H1 (cell line): ENCODE measurements at regions not wholly inside any gene's neighbourhood (a gene's known extent, or its start where the extent isn't known, plus 50 kb on each side); places are given as distances from the start of the nearest gene placed in this dataset.

Experiments used
- CTCF ChIA-PET: fragments of 300-600 bp; sonication (Branson Sonifier 250); formaldehyde crosslinking; loops from one replicate; lab custom pipeline; 2021; ENCODE audit not compliant: partially characterized antibody; lab: Charles Lee
- POLR2A ChIA-PET: fragments of 300-600 bp; sonication (Branson Sonifier 250); formaldehyde crosslinking; loops from one replicate; lab custom pipeline; 2021; ENCODE audit warnings: inconsistent platforms; ENCODE audit not compliant: partially characterized antibody; lab: Charles Lee
- DNase-seq, 2 experiments: peaks; one replicate each; pipeline versions ENCODE4 v3.0.0 to v3.0.0-alpha.2; 2010 to 2022; ENCODE audit warnings: low spot score in 2 of 2, low read depth in 1 of 2, mixed read lengths in 1 of 2
- FAIRE-seq: peaks from 2 replicates; lab custom pipeline; 2011; peaks lifted over from hg19 to GRCh38; lab: Jason Lieb, UNC
- H2AFZ ChIP-seq: 2 replicates; pipeline ENCODE4 v1.8.1; 2012; ENCODE audit warnings: low read length, inconsistent platforms
- H2AK5ac ChIP-seq: 2 replicates; pipeline ENCODE4 v1.6.1; 2013; ENCODE audit warnings: low read depth, low read length
- H2BK120ac ChIP-seq: replicated peaks from 2 replicates; pipeline ENCODE3; 2013; ENCODE audit warnings: low read depth, low read length, inconsistent platforms
- H2BK12ac ChIP-seq: 2 replicates; pipeline ENCODE4 v1.6.1; 2013; ENCODE audit warnings: low read depth, low read length
- H2BK15ac ChIP-seq: 2 replicates; pipeline ENCODE4 v1.6.1; 2013; ENCODE audit warnings: low read length
- H2BK20ac ChIP-seq: 2 replicates; pipeline ENCODE4 v1.6.1; 2013; ENCODE audit warnings: low read length
- H2BK5ac ChIP-seq: 2 replicates; pipeline ENCODE4 v1.6.1; 2013; ENCODE audit warnings: low read depth, low read length
- H3K14ac ChIP-seq: 2 replicates; pipeline ENCODE4 v1.6.1; 2013; ENCODE audit warnings: inconsistent platforms; ENCODE audit not compliant: insufficient read length
- H3K18ac ChIP-seq: 2 replicates; pipeline ENCODE4 v1.6.1; 2013; ENCODE audit warnings: low read length; ENCODE audit errors: extremely low read depth
- H3K23ac ChIP-seq: 2 replicates; pipeline ENCODE4 v1.6.1; 2013; ENCODE audit warnings: inconsistent platforms; ENCODE audit not compliant: insufficient read length
- H3K23me2 ChIP-seq: 2 replicates; pipeline ENCODE4 v1.6.1; 2013; ENCODE audit warnings: low read depth, low read length
- H3K27ac ChIP-seq: 2 replicates; pipeline ENCODE4 v1.6.1; 2011; ENCODE audit warnings: low read depth, low read length, inconsistent platforms
- H3K27me3 ChIP-seq, 4 experiments: replicated peaks in 1 of 4; 1 replicate in 1 of 4; 2 replicates in 3 of 4; pipeline versions ENCODE4 v1.6.1 to v1.8.1; 2011 to 2013; ENCODE audit warnings: low read length in 3 of 4, mild to moderate bottlenecking in 3 of 4, inconsistent platforms in 2 of 4, mixed read lengths in 2 of 4, moderate library complexity in 1 of 4; ENCODE audit not compliant: control insufficient read depth in 3 of 4, insufficient read depth in 3 of 4; ENCODE audit errors: extremely low read depth in 1 of 4
- H3K36me3 ChIP-seq, 4 experiments: 2 replicates each; pipeline versions ENCODE4 v1.6.1 to v1.8.1; 2011 to 2013; ENCODE audit warnings: mild to moderate bottlenecking in 4 of 4, low read length in 3 of 4, moderate library complexity in 2 of 4, control low read depth in 1 of 4, inconsistent platforms in 1 of 4; ENCODE audit not compliant: insufficient read depth in 4 of 4, control insufficient read depth in 2 of 4
- H3K4ac ChIP-seq: replicated peaks from 2 replicates; pipeline ENCODE3; 2013; ENCODE audit warnings: low read length, low read depth, mixed read lengths, inconsistent platforms; ENCODE audit not compliant: insufficient read length
- H3K4me1 ChIP-seq, 4 experiments: replicated peaks in 1 of 4; 1 replicate in 1 of 4; 2 replicates in 3 of 4; pipeline versions ENCODE4 v1.6.1 to v1.8.1; 2011 to 2013; ENCODE audit warnings: low read length in 3 of 4, inconsistent platforms in 2 of 4, mixed read lengths in 1 of 4; ENCODE audit not compliant: insufficient read depth in 4 of 4, control insufficient read depth in 3 of 4
- H3K4me2 ChIP-seq, 2 experiments: 2 replicates each; pipeline versions ENCODE4 v1.6.1 to v1.8.1; 2011 to 2013; ENCODE audit warnings: low read depth in 2 of 2, low read length in 2 of 2, control low read depth in 1 of 2, inconsistent platforms in 1 of 2, mild to moderate bottlenecking in 1 of 2; ENCODE audit not compliant: insufficient read depth in 1 of 2
- H3K4me3 ChIP-seq, 4 experiments: fragments of 200-600, 300-600 bp in 1 of 4; sonication (generic), shearing (Covaris generic), sonication (Bioruptor Twin) in 1 of 4; 2 replicates each; pipeline versions ENCODE4 v1.5.1 to v1.8.1; 2011 to 2016; ENCODE audit warnings: low read length in 4 of 4, low read depth in 3 of 4, control low read depth in 2 of 4, inconsistent platforms in 2 of 4, mild to moderate bottlenecking in 2 of 4, mixed read lengths in 1 of 4, moderate library complexity in 1 of 4; ENCODE audit not compliant: insufficient read depth in 2 of 4; ENCODE audit errors: extremely low read depth in 1 of 4
- H3K56ac ChIP-seq: replicated peaks from 2 replicates; pipeline ENCODE3; 2013; ENCODE audit warnings: low read depth, mild to moderate bottlenecking, mixed read lengths, low read length, inconsistent platforms; ENCODE audit not compliant: insufficient read length
- H3K79me1 ChIP-seq: 2 replicates; pipeline ENCODE4 v1.6.1; 2013; ENCODE audit warnings: low read depth, low read length, control low read depth
- H3K79me2 ChIP-seq, 2 experiments: 2 replicates each; pipeline versions ENCODE4 v1.6.1 to v1.8.1; 2012 to 2013; ENCODE audit warnings: low read length in 2 of 2, mild to moderate bottlenecking in 2 of 2, inconsistent platforms in 1 of 2; ENCODE audit not compliant: insufficient read depth in 2 of 2, control insufficient read depth in 1 of 2
- H3K9ac ChIP-seq, 4 experiments: replicated peaks in 1 of 4; 1 replicate in 1 of 4; 2 replicates in 3 of 4; pipeline versions ENCODE4 v1.6.1 to v1.8.1; 2011 to 2013; ENCODE audit warnings: low read depth in 3 of 4, low read length in 3 of 4, control low read depth in 2 of 4, mild to moderate bottlenecking in 2 of 4, moderate library complexity in 2 of 4, inconsistent platforms in 1 of 4; ENCODE audit errors: extremely low read depth in 1 of 4
- H3K9me3 ChIP-seq, 2 experiments: 2 replicates each; pipeline versions ENCODE4 v1.6.1 to v1.8.1; 2012 to 2013; ENCODE audit warnings: mild to moderate bottlenecking in 2 of 2, moderate library complexity in 2 of 2, control low read depth in 1 of 2, inconsistent platforms in 1 of 2, low read depth in 1 of 2, low read length in 1 of 2, mixed read lengths in 1 of 2; ENCODE audit not compliant: insufficient read depth in 2 of 2
- H4K20me1 ChIP-seq, 2 experiments: replicated peaks in 1 of 2; 2 replicates each; pipeline versions ENCODE3 to v1.8.1; 2011 to 2013; ENCODE audit warnings: inconsistent platforms in 2 of 2, low read length in 2 of 2, mild to moderate bottlenecking in 1 of 2; ENCODE audit not compliant: insufficient read depth in 2 of 2, control insufficient read depth in 1 of 2
- H4K5ac ChIP-seq: 2 replicates; pipeline ENCODE4 v1.6.1; 2013; ENCODE audit warnings: low read length, low read depth, mixed read lengths, inconsistent platforms; ENCODE audit not compliant: insufficient read length
- H4K8ac ChIP-seq: 2 replicates; pipeline ENCODE4 v1.8.0; 2013; ENCODE audit warnings: mild to moderate bottlenecking, moderate library complexity, low read length, inconsistent platforms; ENCODE audit not compliant: insufficient read depth; ENCODE audit errors: extremely low read depth
- H4K91ac ChIP-seq: replicated peaks from 2 replicates; pipeline ENCODE3; 2013; ENCODE audit warnings: low read length, mixed read lengths, inconsistent platforms; ENCODE audit not compliant: insufficient read length
- POLR2A ChIP-seq, 2 experiments: IDR thresholded peaks; 1 replicate in 1 of 2; 2 replicates in 1 of 2; pipeline ENCODE4 v1.6.1; 2011; ENCODE audit warnings: low read depth in 2 of 2, low read length in 2 of 2, mild to moderate bottlenecking in 2 of 2; ENCODE audit errors: control extremely low read depth in 1 of 2
- TAF1 ChIP-seq: IDR thresholded peaks from 2 replicates; pipeline ENCODE4 v1.6.1; 2011; ENCODE audit warnings: mild to moderate bottlenecking, low read depth, low read length
- WGBS, 2 experiments: shearing (Covaris generic) in 1 of 2; methylation state at CpG; one replicate each; pipeline versions ENCODE4 v1.1.6 to v1.1.7; 2013 to 2015; ENCODE audit warnings: low lambda C conversion rate in 2 of 2, mixed read lengths in 2 of 2, inconsistent platforms in 1 of 2, low coverage in 1 of 2, missing lambda C conversion rate in 1 of 2; ENCODE audit not compliant: insufficient replicate concordance in 2 of 2, insufficient coverage in 1 of 2, insufficient read length in 1 of 2; ENCODE audit errors: extremely low coverage in 1 of 2, missing lambda C conversion rate in 1 of 2; 5-methylcytosine and 5-hydroxymethylcytosine counted together
- TF ChIP-seq, protein P1 (sequence below): IDR thresholded peaks from 2 replicates; pipeline ENCODE4 v1.6.1; 2012; ENCODE audit warnings: inconsistent platforms

DNA sequence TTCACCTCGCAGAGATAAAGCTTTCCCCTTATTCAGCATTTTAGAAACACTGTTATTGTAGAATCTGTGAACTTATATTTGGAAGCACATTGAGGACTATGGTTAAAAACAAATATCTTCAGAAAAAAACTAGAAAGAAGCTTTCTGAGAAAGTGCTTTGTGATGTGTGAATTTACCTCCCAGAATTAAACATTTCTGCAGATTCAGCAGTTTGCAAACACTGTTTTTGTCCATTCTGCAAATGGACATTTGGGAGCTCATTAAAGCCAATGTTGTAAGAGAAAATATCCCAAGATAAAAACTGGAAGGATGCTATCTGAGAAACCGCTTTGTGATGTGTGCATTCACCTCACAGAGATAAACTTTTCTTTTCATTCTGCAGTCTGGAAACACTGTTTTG, 272.7 kb downstream of the OR4A5 start:
- FAIRE-seq, result no peak
- Histone ChIP-seq H3K56ac (no peak overlapping the region), H4K8ac (no peak overlapping the region), H2AK5ac (no peak overlapping the region), H3K14ac (no peak overlapping the region), H3K36me3 (no peaks in the 10 kb centered on the region), H3K4me3 (no peak overlapping the region), H3K4me1 (no peaks in the 10 kb centered on the region), H3K9me3 (peaks cover 44 to 55% of the 10 kb centered on the region in 2 experiments), H3K23me2 (no peaks in the 10 kb centered on the region), H3K27me3 (no peaks in the 10 kb centered on the region), H2BK15ac (no peak overlapping the region), H2BK120ac (no peak overlapping the region), H2BK5ac (no peak overlapping the region), H3K4ac (no peak overlapping the region), H3K23ac (no peak overlapping the region), H2AFZ (no peak overlapping the region), H3K4me2 (no peak overlapping the region), H3K9ac (no peak overlapping the region), H4K5ac (no peak overlapping the region), H3K18ac (no peak overlapping the region), H2BK12ac (no peak overlapping the region), H3K27ac (no peak overlapping the region), H3K79me2 (no peaks in the 10 kb centered on the region), H2BK20ac (no peak overlapping the region), H4K20me1 (no peaks in the 10 kb centered on the region), H4K91ac (no peak overlapping the region), H3K79me1 (no peaks in the 10 kb centered on the region)
- no peak for DNase-seq
- POLR2A ChIA-PET, result no interaction called here
- 60% methylated on average over 2 of the region's 2 CpGs; no CpG with 5 or more reads in 1 of the 2 experiments for WGBS, 2 experiments
- CTCF ChIA-PET, result no interaction called here
- TF ChIP-seq POLR2A (IDR thresholded peaks at IDR 0.05; ENCODE audit: control extremely low read depth in 1 of 2, low read depth in 2 of 2, low read length in 2 of 2) (no peak), TAF1 (no peak)
- TF ChIP-seq, protein P1, sequence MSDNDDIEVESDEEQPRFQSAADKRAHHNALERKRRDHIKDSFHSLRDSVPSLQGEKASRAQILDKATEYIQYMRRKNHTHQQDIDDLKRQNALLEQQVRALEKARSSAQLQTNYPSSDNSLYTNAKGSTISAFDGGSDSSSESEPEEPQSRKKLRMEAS, result no peak
